ENCODE measurements at regions not wholly inside any gene's neighbourhood (a gene's known extent, or its start where the extent isn't known, plus 50 kb on each side); places are given as distances from the start of the nearest gene placed in this dataset.

DNA sequence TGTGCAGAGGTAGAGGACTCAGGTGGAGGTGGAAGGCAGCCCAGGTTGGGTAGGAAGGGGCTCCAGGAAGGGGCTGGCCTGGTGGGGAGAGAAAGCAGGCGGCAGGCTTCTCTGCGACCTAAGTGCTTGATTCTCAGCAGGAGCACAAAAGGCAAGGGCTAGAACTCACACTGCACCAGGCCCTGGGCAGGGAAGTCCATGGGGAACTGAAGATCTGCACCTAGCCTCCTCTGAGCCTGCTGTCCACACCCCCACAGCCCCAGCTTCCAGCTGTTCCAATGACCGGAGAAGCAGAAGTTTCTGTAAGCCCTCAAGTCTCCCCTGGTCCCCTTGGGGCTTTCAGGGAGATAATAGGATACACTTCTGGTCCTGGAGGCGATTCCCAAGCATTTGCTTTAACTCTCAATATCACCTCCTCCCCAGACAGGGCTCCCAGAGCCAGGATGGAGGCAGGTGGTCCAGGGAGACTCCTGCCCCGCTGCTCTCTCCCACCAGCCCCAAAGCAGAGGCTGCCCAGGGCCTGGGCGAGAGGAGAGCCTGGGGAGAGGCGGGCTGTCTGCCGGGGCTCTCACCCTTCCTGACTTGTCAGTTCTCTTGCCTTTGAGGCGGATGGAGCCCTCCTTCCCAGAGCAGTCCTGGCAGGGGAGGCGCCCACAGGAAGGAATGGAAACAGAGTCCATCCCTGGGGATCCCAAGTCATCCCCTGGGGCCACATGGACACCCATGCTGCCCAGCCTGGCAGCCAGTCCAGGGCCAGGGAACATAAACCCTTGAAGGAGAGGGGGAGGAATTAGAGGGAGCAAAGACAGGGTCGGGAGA, 126.0 kb downstream of the RBFOX3 start:
- H3K4me1 ChIP-seq, result no peaks in the 10 kb centered on the region
- H3K4me3 ChIP-seq, result no peak overlapping the region
- intact Hi-C loops (cut with DNase I), result no loop called here
- no peak overlapping the region for H3K27ac ChIP-seq
- no peaks in the 10 kb centered on the region for H3K36me3 ChIP-seq
- no peak overlapping the region for H3K9ac ChIP-seq (ENCODE audit: low read depth in 2 of 2, low read length in 2 of 2)
- no peaks in the 10 kb centered on the region for H3K27me3 ChIP-seq
- TF ChIP-seq CTCF (IDR thresholded peaks at IDR 0.05), result no peak
- DNase-seq, result no peak
- no peaks in the 10 kb centered on the region for H3K9me3 ChIP-seq

DNA sequence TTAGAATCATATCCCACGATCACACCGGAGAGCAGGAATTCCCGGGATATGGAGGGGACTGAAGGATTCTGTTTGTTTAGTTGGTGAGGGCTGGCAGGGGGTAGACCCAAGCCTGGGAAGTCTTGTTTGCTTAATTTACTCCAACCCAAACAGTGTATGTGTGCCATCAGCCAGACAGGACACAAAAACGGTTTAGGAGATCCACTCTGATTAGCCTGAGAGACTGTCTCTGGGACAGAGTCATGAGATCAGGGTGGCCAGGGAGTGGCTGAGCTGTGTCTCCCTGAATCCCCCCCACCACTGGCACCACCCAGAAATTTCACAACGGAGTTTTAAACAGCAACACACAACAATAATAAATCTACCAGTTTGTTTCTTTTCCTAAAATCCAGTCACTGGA, 127.0 kb downstream of the RBFOX3 start:
- DNase-seq, result no peak
- Histone ChIP-seq H3K4me3 (no peak overlapping the region), H3K36me3 (no peaks in the 10 kb centered on the region), H3K4me1 (no peaks in the 10 kb centered on the region), H3K9ac (ENCODE audit: low read depth in 2 of 2, low read length in 2 of 2) (no peak overlapping the region), H3K27ac (no peak overlapping the region), H3K9me3 (no peaks in the 10 kb centered on the region), H3K27me3 (no peaks in the 10 kb centered on the region)
- intact Hi-C loops (cut with DNase I), result no loop called here
- TF ChIP-seq CTCF (IDR thresholded peaks at IDR 0.05), result no peak

DNA sequence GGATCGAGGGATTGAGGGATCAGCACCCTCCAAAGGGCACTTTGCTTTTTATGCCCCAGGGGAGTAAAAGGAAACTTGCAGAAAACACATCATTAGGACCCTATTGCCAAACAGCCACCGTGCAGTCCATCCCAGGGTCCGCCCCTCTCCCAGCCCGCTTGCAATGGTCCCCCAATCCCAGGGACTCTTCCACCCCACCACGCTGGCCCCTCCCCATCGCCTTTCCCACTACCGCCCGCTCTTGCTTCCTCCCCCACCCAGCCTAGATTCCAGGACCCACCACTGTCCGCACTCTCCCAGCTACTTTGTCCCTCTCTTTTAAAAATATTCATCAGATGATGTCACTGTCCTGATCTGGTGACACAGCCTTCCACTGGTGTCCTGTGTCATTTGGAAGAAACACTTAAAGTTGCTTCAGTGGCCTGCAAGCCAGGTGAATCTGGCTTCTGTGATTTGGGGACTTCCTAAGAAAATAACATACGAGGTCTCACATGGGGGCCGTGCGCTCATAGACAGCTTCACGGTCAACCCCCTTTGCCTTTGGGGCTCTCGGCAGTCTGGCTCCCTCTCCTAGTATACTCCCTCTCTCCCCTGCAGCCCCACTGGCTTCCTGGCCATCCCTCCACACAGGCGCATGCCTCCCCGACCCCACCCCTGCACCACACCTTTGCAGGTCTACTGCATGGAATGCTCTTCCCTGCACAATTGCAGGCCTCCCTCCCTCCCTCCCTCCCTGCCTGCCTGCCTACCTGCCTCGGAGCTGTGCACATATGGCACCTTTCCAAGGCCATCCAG, 127.9 kb downstream of the RBFOX3 start:
- Histone ChIP-seq H3K4me1 (no peaks in the 10 kb centered on the region), H3K9me3 (no peaks in the 10 kb centered on the region), H3K27ac (no peak overlapping the region), H3K4me3 (no peak overlapping the region), H3K9ac (ENCODE audit: low read depth in 2 of 2, low read length in 2 of 2) (no peak overlapping the region), H3K27me3 (no peaks in the 10 kb centered on the region), H3K36me3 (no peaks in the 10 kb centered on the region)
- no peak for TF ChIP-seq CTCF (IDR thresholded peaks at IDR 0.05)
- no peak for DNase-seq
- intact Hi-C loops (cut with DNase I), result no loop called here

DNA sequence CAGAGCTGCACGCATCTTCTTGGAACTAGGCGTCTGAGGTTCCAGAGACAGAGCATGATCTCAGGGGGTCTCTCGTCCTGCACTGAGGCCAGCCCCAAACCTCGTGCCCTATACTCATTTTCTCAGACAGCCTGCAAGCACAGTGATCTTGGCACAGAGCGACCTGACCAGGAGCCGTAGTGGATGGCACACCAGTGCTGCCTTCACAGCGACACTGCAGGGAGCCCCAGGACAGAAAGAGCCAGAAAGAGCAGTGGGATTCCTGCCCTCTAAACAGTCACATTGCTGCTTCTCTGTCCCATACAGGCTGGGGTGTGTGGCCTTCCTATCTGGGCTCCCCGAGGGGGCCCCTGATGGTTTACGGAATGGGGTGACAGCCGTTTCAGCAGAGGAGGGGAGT, 131.0 kb downstream of the RBFOX3 start:
- H3K9ac ChIP-seq (ENCODE audit: low read depth in 2 of 2, low read length in 2 of 2), result no peak overlapping the region
- H3K9me3 ChIP-seq, result no peaks in the 10 kb centered on the region
- no peaks in the 10 kb centered on the region for H3K4me1 ChIP-seq
- no peak for TF ChIP-seq CTCF (IDR thresholded peaks at IDR 0.05)
- H3K4me3 ChIP-seq, result no peak overlapping the region
- no peak overlapping the region for H3K27ac ChIP-seq
- no peaks in the 10 kb centered on the region for H3K36me3 ChIP-seq
- intact Hi-C loops (cut with DNase I), result no loop called here
- no peak for DNase-seq
- H3K27me3 ChIP-seq, result no peaks in the 10 kb centered on the region

DNA sequence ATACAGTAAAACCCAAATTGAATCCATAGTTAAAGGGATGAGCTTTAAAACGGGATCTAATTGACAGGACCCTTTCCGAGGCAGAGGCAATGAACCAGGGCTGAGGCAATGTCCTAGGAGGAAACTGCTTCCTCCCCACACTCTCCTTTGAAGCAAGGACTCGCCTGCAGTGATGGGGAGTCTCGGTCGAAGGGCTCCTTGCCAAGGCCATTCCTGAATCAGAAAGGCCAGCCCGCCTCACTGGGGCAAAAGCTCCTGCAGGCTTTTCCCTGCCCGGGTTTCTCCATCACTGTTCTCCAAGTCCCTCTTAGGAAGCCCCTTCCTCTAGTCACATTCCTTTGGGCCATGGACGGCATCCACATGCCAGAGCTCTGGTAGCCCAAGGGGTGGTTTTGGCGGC, 132.0 kb downstream of the RBFOX3 start:
- no peaks in the 10 kb centered on the region for H3K27me3 ChIP-seq
- no peak for TF ChIP-seq CTCF (IDR thresholded peaks at IDR 0.05)
- H3K9me3 ChIP-seq, result no peaks in the 10 kb centered on the region
- H3K9ac ChIP-seq (ENCODE audit: low read depth in 2 of 2, low read length in 2 of 2), result no peak overlapping the region
- intact Hi-C loops (cut with DNase I), result no loop called here
- no peaks in the 10 kb centered on the region for H3K4me1 ChIP-seq
- DNase-seq, result no peak
- no peak overlapping the region for H3K27ac ChIP-seq
- H3K36me3 ChIP-seq, result no peaks in the 10 kb centered on the region
- no peak overlapping the region for H3K4me3 ChIP-seq
